IMR-90 (cell line): ENCODE measurements at regions not wholly inside any gene's neighbourhood (a gene's known extent, or its start where the extent isn't known, plus 50 kb on each side); places are given as distances from the start of the nearest gene placed in this dataset.

Experiments
- ATAC-seq: fragments of 200-7000 bp; cut with Tn5 transposase; 2 replicates; pipeline ENCODE4 v1.9.1; 2020; ENCODE audit warnings: low read depth, mild to moderate bottlenecking, moderate library complexity
- BruUV-seq: library from RNA; stranded (reverse); fragments of 400-500 nt; replicated peaks from 2 replicates; lab custom pipeline; 2021; lab: Mats Ljungman, UMichigan
- CTCF ChIA-PET: fragments of 300-600 bp; formaldehyde crosslinking; extraction: SDS; loops from one replicate; lab custom pipeline; 2021; ENCODE audit warnings: antibody characterized with exemption; lab: Yijun Ruan, JAX
- POLR2A ChIA-PET: fragments of 300-600 bp; sonication (Branson Sonifier 250); formaldehyde crosslinking; loops from one replicate; lab custom pipeline; 2022; ENCODE audit warnings: antibody characterized with exemption; ENCODE audit not compliant: unreplicated experiment; lab: Charles Lee
- DNase-seq: peaks from one replicate; pipeline ENCODE4 v3.0.0; 2013
- H2AFZ ChIP-seq: replicated peaks from 2 replicates; pipeline ENCODE3; 2013; ENCODE audit warnings: low read length, mild to moderate bottlenecking; ENCODE audit not compliant: poor library complexity
- H2AK5ac ChIP-seq: 2 replicates; pipeline ENCODE4 v1.6.1; 2013; ENCODE audit warnings: low read depth, low read length, inconsistent platforms
- H2AK9ac ChIP-seq: replicated peaks from 2 replicates; pipeline ENCODE3; 2013; ENCODE audit warnings: mild to moderate bottlenecking, low read depth, low read length, moderate library complexity; ENCODE audit not compliant: poor library complexity
- H2BK120ac ChIP-seq: 2 replicates; pipeline ENCODE4 v1.6.1; 2013; ENCODE audit warnings: low read depth, low read length, inconsistent platforms
- H2BK15ac ChIP-seq: 3 replicates; pipeline ENCODE4 v1.6.1; 2013; ENCODE audit warnings: low read depth, low read length, inconsistent platforms
- H2BK20ac ChIP-seq: 2 replicates; pipeline ENCODE4 v1.6.1; 2013; ENCODE audit warnings: low read depth, mild to moderate bottlenecking, inconsistent platforms, low read length, moderate library complexity
- H2BK5ac ChIP-seq: 2 replicates; pipeline ENCODE4 v1.6.1; 2013; ENCODE audit warnings: mild to moderate bottlenecking, low read depth, low read length, inconsistent platforms; ENCODE audit not compliant: poor library complexity, severe bottlenecking
- H3K14ac ChIP-seq: replicated peaks from 2 replicates; pipeline ENCODE4 v1.6.1; 2013; ENCODE audit warnings: low read depth, low read length, inconsistent platforms
- H3K18ac ChIP-seq: 2 replicates; pipeline ENCODE4 v1.6.1; 2013; ENCODE audit warnings: low read depth, low read length, control low read depth
- H3K23ac ChIP-seq: 2 replicates; pipeline ENCODE4 v1.6.1; 2013; ENCODE audit warnings: low read depth, low read length, inconsistent platforms
- H3K27ac ChIP-seq: 2 replicates; pipeline ENCODE4 v1.5.1; 2013; ENCODE audit warnings: mild to moderate bottlenecking, control low read depth, low read length; ENCODE audit not compliant: insufficient read depth
- H3K27me3 ChIP-seq: 2 replicates; pipeline ENCODE4 v1.6.1; 2013; ENCODE audit warnings: low read length; ENCODE audit not compliant: control insufficient read depth, insufficient read depth
- H3K36me3 ChIP-seq: 2 replicates; pipeline ENCODE4 v1.6.1; 2013; ENCODE audit warnings: low read length, mixed read lengths; ENCODE audit not compliant: control insufficient read depth, insufficient read depth
- H3K4ac ChIP-seq: 2 replicates; pipeline ENCODE4 v1.6.1; 2013; ENCODE audit warnings: low read depth, low read length, inconsistent platforms
- H3K4me1 ChIP-seq: 2 replicates; pipeline ENCODE4 v1.6.1; 2013; ENCODE audit warnings: low read length, mixed read lengths; ENCODE audit not compliant: control insufficient read depth, insufficient read depth
- H3K4me2 ChIP-seq: 2 replicates; pipeline ENCODE4 v1.6.1; 2013; ENCODE audit warnings: low read depth, mild to moderate bottlenecking, control low read depth, low read length, moderate library complexity
- H3K4me3 ChIP-seq: 2 replicates; pipeline ENCODE4 v1.5.1; 2013; ENCODE audit warnings: low read depth, mild to moderate bottlenecking, control low read depth, low read length, moderate library complexity; ENCODE audit not compliant: insufficient read depth
- H3K56ac ChIP-seq: 2 replicates; pipeline ENCODE4 v1.6.1; 2013; ENCODE audit warnings: low read length, inconsistent platforms; ENCODE audit not compliant: insufficient read depth; ENCODE audit errors: extremely low read depth
- H3K79me1 ChIP-seq, 2 experiments: 2 replicates each; pipeline ENCODE4 v1.6.1; 2013; ENCODE audit warnings: low read length in 2 of 2, inconsistent platforms in 1 of 2, low read depth in 1 of 2
- H3K9ac ChIP-seq: 2 replicates; pipeline ENCODE4 v1.6.1; 2013; ENCODE audit warnings: low read depth, low read length, control low read depth
- H3K9me1 ChIP-seq: 2 replicates; pipeline ENCODE4 v1.6.1; 2013; ENCODE audit warnings: low read length, inconsistent platforms; ENCODE audit not compliant: insufficient read depth
- H3K9me3 ChIP-seq: 2 replicates; pipeline ENCODE4 v1.6.1; 2013; ENCODE audit warnings: low read length; ENCODE audit not compliant: control insufficient read depth, insufficient read depth
- H4K20me1 ChIP-seq: 2 replicates; pipeline ENCODE4 v1.6.1; 2013; ENCODE audit warnings: low read length, inconsistent platforms; ENCODE audit not compliant: insufficient read depth
- H4K5ac ChIP-seq: 2 replicates; pipeline ENCODE4 v1.6.1; 2013; ENCODE audit warnings: mild to moderate bottlenecking, low read depth, low read length, control low read depth
- H4K8ac ChIP-seq, 2 experiments: 2 replicates each; pipeline ENCODE4 v1.6.1; 2013; ENCODE audit warnings: low read depth in 2 of 2, low read length in 2 of 2, control low read depth in 1 of 2, inconsistent platforms in 1 of 2
- H4K91ac ChIP-seq: 2 replicates; pipeline ENCODE4 v1.6.1; 2013; ENCODE audit warnings: low read depth, low read length, inconsistent platforms; ENCODE audit not compliant: insufficient read depth
- BHLHE40 ChIP-seq: fragments of 150-350 bp; IDR thresholded peaks from 2 replicates; pipeline ENCODE4 v1.6.1; 2016; ENCODE audit warnings: mild to moderate bottlenecking, low read depth, low read length
- CEBPB ChIP-seq: IDR thresholded peaks from 2 replicates; pipeline ENCODE4 v1.6.1; 2012; ENCODE audit warnings: low read depth, low read length, improper control_type of control experiment
- FOS ChIP-seq: fragments of 150-350 bp; IDR thresholded peaks from 2 replicates; pipeline ENCODE4 v1.6.1; 2016; ENCODE audit warnings: low read depth, low read length
- MAFK ChIP-seq: IDR thresholded peaks from 2 replicates; pipeline ENCODE4 v1.6.1; 2012; ENCODE audit warnings: low read depth, low read length, improper control_type of control experiment
- MXI1 ChIP-seq: IDR thresholded peaks from 2 replicates; pipeline ENCODE4 v1.6.1; 2012; ENCODE audit warnings: low read depth, mild to moderate bottlenecking, low read length, moderate library complexity, borderline replicate concordance
- NFE2L2 ChIP-seq: fragments of 150-350 bp; IDR thresholded peaks from 2 replicates; pipeline ENCODE4 v1.6.1; 2016; ENCODE audit warnings: low read depth, mild to moderate bottlenecking, low read length
- POLR2A ChIP-seq: IDR thresholded peaks from 2 replicates; pipeline ENCODE4 v1.6.1; 2012; ENCODE audit warnings: mild to moderate bottlenecking, low read depth, low read length
- RFX5 ChIP-seq: IDR thresholded peaks from 2 replicates; pipeline ENCODE4 v1.8.0; 2012; ENCODE audit warnings: low read depth, mild to moderate bottlenecking, low read length, moderate library complexity
- dilution Hi-C: fragments of 300-500 bp; cut with HindIII; formaldehyde crosslinking; loops from one replicate; pipeline ENCODE4 v1.14.3; 2018; ENCODE audit warnings: low sequenced_read_pairs; ENCODE audit not compliant: unreplicated experiment
- in situ Hi-C: fragments of 300-500 bp; cut with MboI; formaldehyde crosslinking; loops from 3 replicates; pipeline ENCODE4 v1.14.3; 2019; ENCODE audit warnings: low sequenced_read_pairs, inconsistent platforms, mixed read lengths
- intact Hi-C: fragments of 100-400 bp; cut with micrococcal nuclease; formaldehyde crosslinking; loops from 2 replicates; pipeline ENCODE4 v1.10.0; 2022
- TF ChIP-seq, protein P1 (sequence below): fragments of 150-350 bp; IDR thresholded peaks from 2 replicates; pipeline ENCODE4 v1.6.1; 2016; ENCODE audit warnings: low read depth, mild to moderate bottlenecking, low read length, moderate library complexity, borderline replicate concordance

GRCh38 chr13:44051405-44051804, 171.7 kb downstream of the LACC1 start:
- ChIA-PET CTCF (interaction anchor here (1.0 to 1.5 kb wide), 2 partner anchors 24 to 146 kb away, joined by 3 to 4 read pairs; no protein-coding TSS in a partner anchor), POLR2A (no interaction called here)
- Histone ChIP-seq H3K9me3 (no peaks in the 10 kb centered on the region), H3K23ac (no peak overlapping the region), H3K27me3 (peaks cover 5% of the 10 kb centered on the region), H2AFZ (no peak overlapping the region), H2BK20ac (no peak overlapping the region), H3K4me1 (peaks cover 13% of the 10 kb centered on the region), H3K36me3 (no peaks in the 10 kb centered on the region), H3K18ac (no peak overlapping the region), H3K9me1 (peaks cover 6% of the 10 kb centered on the region; the same call in 1 of the 2 replicates), H2BK120ac (no peak overlapping the region), H3K4ac (no peak overlapping the region), H2BK15ac (no peak overlapping the region), H3K79me1 (no peaks in the 10 kb centered on the region), H2BK5ac (no peak overlapping the region), H4K8ac (no peak overlapping the region), H2AK9ac (no peak overlapping the region), H2AK5ac (no peak overlapping the region), H3K27ac (no peak overlapping the region), H3K4me2 (no peak overlapping the region), H4K91ac (no peak overlapping the region), H4K20me1 (no peaks in the 10 kb centered on the region), H3K4me3 (no peak overlapping the region), H3K56ac (no peak overlapping the region), H4K5ac (no peak overlapping the region), H3K9ac (no peak overlapping the region), H3K14ac (no peak overlapping the region; the same call in 1 of the 2 replicates)
- DNase-seq (no peak), ATAC-seq (no peak)
- dilution Hi-C loops = no loop called here
- no TSS peak for BruUV-seq
- in situ Hi-C loops = loop anchor here (5.0 kb wide), 1 partner anchor 386 kb away; no protein-coding TSS in a partner anchor
- TF ChIP-seq POLR2A (no peak), MXI1 (no peak), RFX5 (no peak), FOS (no peak), NFE2L2 (no peak), BHLHE40 (no peak), MAFK (no peak), CEBPB (no peak)
- TF ChIP-seq, protein P1, sequence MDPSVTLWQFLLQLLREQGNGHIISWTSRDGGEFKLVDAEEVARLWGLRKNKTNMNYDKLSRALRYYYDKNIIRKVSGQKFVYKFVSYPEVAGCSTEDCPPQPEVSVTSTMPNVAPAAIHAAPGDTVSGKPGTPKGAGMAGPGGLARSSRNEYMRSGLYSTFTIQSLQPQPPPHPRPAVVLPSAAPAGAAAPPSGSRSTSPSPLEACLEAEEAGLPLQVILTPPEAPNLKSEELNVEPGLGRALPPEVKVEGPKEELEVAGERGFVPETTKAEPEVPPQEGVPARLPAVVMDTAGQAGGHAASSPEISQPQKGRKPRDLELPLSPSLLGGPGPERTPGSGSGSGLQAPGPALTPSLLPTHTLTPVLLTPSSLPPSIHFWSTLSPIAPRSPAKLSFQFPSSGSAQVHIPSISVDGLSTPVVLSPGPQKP = no peak
- intact Hi-C loops = loop anchor here (5.0 to 10.0 kb wide), 3 partner anchors 76 to 921 kb away; no protein-coding TSS in a partner anchor
